IMR-90 (cell line): ENCODE measurements at regions not wholly inside any gene's neighbourhood (a gene's known extent, or its start where the extent isn't known, plus 50 kb on each side); places are given as distances from the start of the nearest gene placed in this dataset.

Source experiments
- POLR2A ChIP-seq: IDR thresholded peaks from 2 replicates; pipeline ENCODE4 v1.6.1; 2012; ENCODE audit warnings: mild to moderate bottlenecking, low read depth, low read length
- TF ChIP-seq, protein P1 (sequence below): conservative IDR thresholded peaks from 2 replicates; pipeline ENCODE4 v1.5.1; 2012; ENCODE audit warnings: mild to moderate bottlenecking, low read depth, low read length, improper control_type of control experiment

DNA sequence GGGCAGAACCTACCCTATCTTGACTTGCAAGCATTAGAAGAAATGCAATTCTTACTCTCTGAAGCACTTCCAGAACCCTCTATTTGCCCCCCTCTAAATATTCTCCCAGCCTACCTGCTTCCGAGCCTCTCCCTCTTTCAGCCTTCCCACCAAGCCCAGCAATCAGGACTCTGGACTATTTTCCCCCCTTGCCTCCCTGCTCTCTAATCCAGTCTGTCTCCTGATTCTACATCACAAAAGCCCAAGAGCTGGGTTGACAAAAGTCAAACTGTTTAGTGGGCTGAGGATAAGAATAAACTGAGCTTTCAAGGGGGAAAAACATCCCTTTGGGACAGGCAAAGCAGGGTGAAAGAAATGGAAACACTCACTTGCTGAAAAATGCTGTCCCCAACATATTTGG is 123.2 kb upstream of the KIF2A start:
- TF ChIP-seq POLR2A = no peak
- TF ChIP-seq, protein P1, sequence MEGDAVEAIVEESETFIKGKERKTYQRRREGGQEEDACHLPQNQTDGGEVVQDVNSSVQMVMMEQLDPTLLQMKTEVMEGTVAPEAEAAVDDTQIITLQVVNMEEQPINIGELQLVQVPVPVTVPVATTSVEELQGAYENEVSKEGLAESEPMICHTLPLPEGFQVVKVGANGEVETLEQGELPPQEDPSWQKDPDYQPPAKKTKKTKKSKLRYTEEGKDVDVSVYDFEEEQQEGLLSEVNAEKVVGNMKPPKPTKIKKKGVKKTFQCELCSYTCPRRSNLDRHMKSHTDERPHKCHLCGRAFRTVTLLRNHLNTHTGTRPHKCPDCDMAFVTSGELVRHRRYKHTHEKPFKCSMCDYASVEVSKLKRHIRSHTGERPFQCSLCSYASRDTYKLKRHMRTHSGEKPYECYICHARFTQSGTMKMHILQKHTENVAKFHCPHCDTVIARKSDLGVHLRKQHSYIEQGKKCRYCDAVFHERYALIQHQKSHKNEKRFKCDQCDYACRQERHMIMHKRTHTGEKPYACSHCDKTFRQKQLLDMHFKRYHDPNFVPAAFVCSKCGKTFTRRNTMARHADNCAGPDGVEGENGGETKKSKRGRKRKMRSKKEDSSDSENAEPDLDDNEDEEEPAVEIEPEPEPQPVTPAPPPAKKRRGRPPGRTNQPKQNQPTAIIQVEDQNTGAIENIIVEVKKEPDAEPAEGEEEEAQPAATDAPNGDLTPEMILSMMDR = no peak
